WTC11 (cell line): ENCODE measurements at regions not wholly inside any gene's neighbourhood (a gene's known extent, or its start where the extent isn't known, plus 50 kb on each side); places are given as distances from the start of the nearest gene placed in this dataset.

Experiments
- CTCF ChIP-seq: fragments of 200-600 bp; IDR thresholded peaks from 2 replicates; pipeline ENCODE4 v1.8.0; 2022; ENCODE audit warnings: antibody characterized with exemption
- JUN ChIP-seq: sonication (generic); formaldehyde crosslinking; IDR thresholded peaks from 2 replicates; pipeline ENCODE4 v1.8.0; 2023; ENCODE audit warnings: mild to moderate bottlenecking, missing genetic modification reagents
- NFYB ChIP-seq: sonication (generic); formaldehyde crosslinking; conservative IDR thresholded peaks from 2 replicates; pipeline ENCODE4 v1.8.0; 2022; ENCODE audit warnings: low read depth, missing genetic modification reagents
- TCF7 ChIP-seq: sonication (generic); formaldehyde crosslinking; IDR thresholded peaks from 2 replicates; pipeline ENCODE4 v1.8.0; 2022; ENCODE audit warnings: mild to moderate bottlenecking, low read depth, missing genetic modification reagents, moderate library complexity
- TF ChIP-seq, protein P1 (sequence below): sonication (generic); formaldehyde crosslinking; IDR thresholded peaks from 2 replicates; pipeline ENCODE4 v1.8.0; 2022; ENCODE audit warnings: mild to moderate bottlenecking, missing genetic modification reagents

GRCh38 chr10:43727935-43728334, 79.3 kb upstream of the ZNF32 start:
- TF ChIP-seq CTCF: no peak
- TF ChIP-seq, protein P1, sequence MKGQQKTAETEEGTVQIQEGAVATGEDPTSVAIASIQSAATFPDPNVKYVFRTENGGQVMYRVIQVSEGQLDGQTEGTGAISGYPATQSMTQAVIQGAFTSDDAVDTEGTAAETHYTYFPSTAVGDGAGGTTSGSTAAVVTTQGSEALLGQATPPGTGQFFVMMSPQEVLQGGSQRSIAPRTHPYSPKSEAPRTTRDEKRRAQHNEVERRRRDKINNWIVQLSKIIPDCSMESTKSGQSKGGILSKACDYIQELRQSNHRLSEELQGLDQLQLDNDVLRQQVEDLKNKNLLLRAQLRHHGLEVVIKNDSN (CRISPR knock-in tag): no peak
- TF ChIP-seq JUN (CRISPR knock-in tag): no peak
- TF ChIP-seq TCF7: no peak
- TF ChIP-seq NFYB (CRISPR knock-in tag): no peak
